ENCODE measurements at regions not wholly inside any gene's neighbourhood (a gene's known extent, or its start where the extent isn't known, plus 50 kb on each side); places are given as distances from the start of the nearest gene placed in this dataset.

GRCh38 chr12:19896041-19896440 lies 456.7 kb downstream of the AEBP2 start:
- H3K4me1 ChIP-seq (ENCODE audit: control insufficient read depth in 1 of 2, insufficient read depth in 2 of 2, low read length in 2 of 2), result no peaks in the 10 kb centered on the region
- no peak overlapping the region for H2BK120ac ChIP-seq (ENCODE audit: insufficient read depth, low read length, poor library complexity)
- H2AFZ ChIP-seq (ENCODE audit: insufficient read depth, low read length, poor library complexity), result no peak overlapping the region
- no peaks in the 10 kb centered on the region for H3K9me3 ChIP-seq (ENCODE audit: insufficient read depth, low read depth, low read length)
- no CpG with 5 or more reads among the region's 1 CpG for WGBS (ENCODE audit: extremely low coverage, insufficient coverage, insufficient read length)
- no peak overlapping the region for H2BK12ac ChIP-seq (ENCODE audit: low read length)
- H3K4me3 ChIP-seq (ENCODE audit: low read depth, low read length), result no peak overlapping the region
- no peak overlapping the region for H4K91ac ChIP-seq (ENCODE audit: low read depth, low read length)
- H3K79me1 ChIP-seq (ENCODE audit: low read length), result no peaks in the 10 kb centered on the region
- H3K36me3 ChIP-seq (ENCODE audit: control insufficient read depth in 1 of 2, insufficient read depth in 2 of 2, low read length in 2 of 2), result no peaks in the 10 kb centered on the region
- no peak overlapping the region for H3K27ac ChIP-seq (ENCODE audit: low read depth, low read length)
- H3K4me2 ChIP-seq (ENCODE audit: low read length), result no peak overlapping the region
- no peak overlapping the region for H3K23ac ChIP-seq (ENCODE audit: low read length)
- H3K18ac ChIP-seq (ENCODE audit: low read length), result no peak overlapping the region
- H3K14ac ChIP-seq (ENCODE audit: low read length), result no peak overlapping the region
- no peak for DNase-seq
- H3K27me3 ChIP-seq (ENCODE audit: insufficient read depth, low read length), result no peaks in the 10 kb centered on the region
- H4K12ac ChIP-seq (ENCODE audit: low read depth, low read length), result no peak overlapping the region
- H4K8ac ChIP-seq (ENCODE audit: low read depth, low read length), result no peak overlapping the region
- no peak overlapping the region for H2AK5ac ChIP-seq (ENCODE audit: low read length)
- no peak overlapping the region for H2BK5ac ChIP-seq (ENCODE audit: low read depth, low read length, poor library complexity)
- no peak overlapping the region for H3K9ac ChIP-seq (ENCODE audit: low read length)
- H3K79me2 ChIP-seq (ENCODE audit: control insufficient read depth, insufficient read depth, low read length, poor library complexity), result no peaks in the 10 kb centered on the region
- no peak overlapping the region for H3K4ac ChIP-seq (ENCODE audit: low read depth, low read length)

GRCh38 chr12:19896534-19896933 lies 457.2 kb downstream of the AEBP2 start:
- Histone ChIP-seq H2BK5ac (ENCODE audit: low read depth, low read length, poor library complexity) (no peak overlapping the region), H3K9ac (ENCODE audit: low read length) (no peak overlapping the region), H3K4ac (ENCODE audit: low read depth, low read length) (no peak overlapping the region), H3K4me1 (ENCODE audit: control insufficient read depth in 1 of 2, insufficient read depth in 2 of 2, low read length in 2 of 2) (no peaks in the 10 kb centered on the region), H3K79me1 (ENCODE audit: low read length) (no peaks in the 10 kb centered on the region), H3K27me3 (ENCODE audit: insufficient read depth, low read length) (no peaks in the 10 kb centered on the region), H3K36me3 (ENCODE audit: control insufficient read depth in 1 of 2, insufficient read depth in 2 of 2, low read length in 2 of 2) (no peaks in the 10 kb centered on the region), H3K9me3 (ENCODE audit: insufficient read depth, low read depth, low read length) (no peaks in the 10 kb centered on the region), H2AK5ac (ENCODE audit: low read length) (no peak overlapping the region), H3K23ac (ENCODE audit: low read length) (no peak overlapping the region), H3K14ac (ENCODE audit: low read length) (no peak overlapping the region), H2BK12ac (ENCODE audit: low read length) (no peak overlapping the region), H3K79me2 (ENCODE audit: control insufficient read depth, insufficient read depth, low read length, poor library complexity) (no peaks in the 10 kb centered on the region), H3K27ac (ENCODE audit: low read depth, low read length) (no peak overlapping the region), H4K91ac (ENCODE audit: low read depth, low read length) (no peak overlapping the region), H4K8ac (ENCODE audit: low read depth, low read length) (no peak overlapping the region), H2BK120ac (ENCODE audit: insufficient read depth, low read length, poor library complexity) (no peak overlapping the region), H4K12ac (ENCODE audit: low read depth, low read length) (no peak overlapping the region), H3K4me2 (ENCODE audit: low read length) (no peak overlapping the region), H2AFZ (ENCODE audit: insufficient read depth, low read length, poor library complexity) (no peak overlapping the region), H3K18ac (ENCODE audit: low read length) (no peak overlapping the region), H3K4me3 (ENCODE audit: low read depth, low read length) (no peak overlapping the region)
- no CpG with 5 or more reads among the region's 3 CpGs for WGBS (ENCODE audit: extremely low coverage, insufficient coverage, insufficient read length)
- DNase-seq, result no peak

- DNase-seq, result no peak
- WGBS (ENCODE audit: extremely low coverage, insufficient coverage, insufficient read length), result no CpG with 5 or more reads among the region's 2 CpGs
- H3K9ac ChIP-seq (ENCODE audit: low read length), result no peak overlapping the region
- H3K14ac ChIP-seq (ENCODE audit: low read length), result no peak overlapping the region
- H3K9me3 ChIP-seq (ENCODE audit: insufficient read depth, low read depth, low read length), result no peaks in the 10 kb centered on the region
- H2AK5ac ChIP-seq (ENCODE audit: low read length), result no peak overlapping the region
- H2BK12ac ChIP-seq (ENCODE audit: low read length), result no peak overlapping the region
- H3K27ac ChIP-seq (ENCODE audit: low read depth, low read length), result no peak overlapping the region
- no peak overlapping the region for H4K8ac ChIP-seq (ENCODE audit: low read depth, low read length)
- no peaks in the 10 kb centered on the region for H3K36me3 ChIP-seq (ENCODE audit: control insufficient read depth in 1 of 2, insufficient read depth in 2 of 2, low read length in 2 of 2)
- no peak overlapping the region for H3K4me3 ChIP-seq (ENCODE audit: low read depth, low read length)
- H3K79me1 ChIP-seq (ENCODE audit: low read length), result no peaks in the 10 kb centered on the region
- no peak overlapping the region for H3K23ac ChIP-seq (ENCODE audit: low read length)
- no peak overlapping the region for H3K4me2 ChIP-seq (ENCODE audit: low read length)
- no peak overlapping the region for H4K91ac ChIP-seq (ENCODE audit: low read depth, low read length)
- H3K27me3 ChIP-seq (ENCODE audit: insufficient read depth, low read length), result no peaks in the 10 kb centered on the region
- H2BK120ac ChIP-seq (ENCODE audit: insufficient read depth, low read length, poor library complexity), result no peak overlapping the region
- H3K4ac ChIP-seq (ENCODE audit: low read depth, low read length), result no peak overlapping the region
- H4K12ac ChIP-seq (ENCODE audit: low read depth, low read length), result no peak overlapping the region
- no peak overlapping the region for H2BK5ac ChIP-seq (ENCODE audit: low read depth, low read length, poor library complexity)
- H3K79me2 ChIP-seq (ENCODE audit: control insufficient read depth, insufficient read depth, low read length, poor library complexity), result no peaks in the 10 kb centered on the region
- H3K4me1 ChIP-seq (ENCODE audit: control insufficient read depth in 1 of 2, insufficient read depth in 2 of 2, low read length in 2 of 2), result no peaks in the 10 kb centered on the region
- H2AFZ ChIP-seq (ENCODE audit: insufficient read depth, low read length, poor library complexity), result no peak overlapping the region
- H3K18ac ChIP-seq (ENCODE audit: low read length), result no peak overlapping the region
These were observed 458.7 kb downstream of the AEBP2 start for GRCh38 chr12:19897900-19898408.

GRCh38 chr12:19901841-19902240 lies 462.5 kb downstream of the AEBP2 start:
- Histone ChIP-seq H4K8ac (ENCODE audit: low read depth, low read length) (no peak overlapping the region), H3K79me2 (ENCODE audit: control insufficient read depth, insufficient read depth, low read length, poor library complexity) (no peaks in the 10 kb centered on the region), H3K27me3 (ENCODE audit: insufficient read depth, low read length) (no peaks in the 10 kb centered on the region)

More at GRCh38 chr12:19901841-19902240, 462.5 kb downstream of the AEBP2 start:
- H3K9ac ChIP-seq (ENCODE audit: low read length), result no peak overlapping the region
- no peak overlapping the region for H2BK120ac ChIP-seq (ENCODE audit: insufficient read depth, low read length, poor library complexity)
- DNase-seq, result no peak
- no peak overlapping the region for H3K4me3 ChIP-seq (ENCODE audit: low read depth, low read length)
- no peak overlapping the region for H2AK5ac ChIP-seq (ENCODE audit: low read length)
- no peak overlapping the region for H3K4me2 ChIP-seq (ENCODE audit: low read length)
- no peak overlapping the region for H3K14ac ChIP-seq (ENCODE audit: low read length)
- no peak overlapping the region for H2BK5ac ChIP-seq (ENCODE audit: low read depth, low read length, poor library complexity)
- H3K4me1 ChIP-seq (ENCODE audit: control insufficient read depth in 1 of 2, insufficient read depth in 2 of 2, low read length in 2 of 2), result no peaks in the 10 kb centered on the region
- no peak overlapping the region for H2AFZ ChIP-seq (ENCODE audit: insufficient read depth, low read length, poor library complexity)
- no peaks in the 10 kb centered on the region for H3K79me1 ChIP-seq (ENCODE audit: low read length)
- no peak overlapping the region for H4K91ac ChIP-seq (ENCODE audit: low read depth, low read length)
- no CpG with 5 or more reads among the region's 1 CpG for WGBS (ENCODE audit: extremely low coverage, insufficient coverage, insufficient read length)
- H3K27ac ChIP-seq (ENCODE audit: low read depth, low read length), result no peak overlapping the region
- H2BK12ac ChIP-seq (ENCODE audit: low read length), result no peak overlapping the region
- H3K4ac ChIP-seq (ENCODE audit: low read depth, low read length), result no peak overlapping the region
- peaks cover 3% of the 10 kb centered on the region for H3K9me3 ChIP-seq (ENCODE audit: insufficient read depth, low read depth, low read length)
- H3K23ac ChIP-seq (ENCODE audit: low read length), result no peak overlapping the region
- no peaks in the 10 kb centered on the region for H3K36me3 ChIP-seq (ENCODE audit: control insufficient read depth in 1 of 2, insufficient read depth in 2 of 2, low read length in 2 of 2)
- no peak overlapping the region for H4K12ac ChIP-seq (ENCODE audit: low read depth, low read length)
- no peak overlapping the region for H3K18ac ChIP-seq (ENCODE audit: low read length)
